ENCODE measurements at regions not wholly inside any gene's neighbourhood (a gene's known extent, or its start where the extent isn't known, plus 50 kb on each side); places are given as distances from the start of the nearest gene placed in this dataset.
"Not testable (repeated sequence)": the region's sequence is repeated elsewhere in the genome, so short reads cannot be mapped to it uniquely, and the experiment has no call there.

- Histone ChIP-seq H3K27me3 (ENCODE audit: low read length) (no peaks in the 10 kb centered on the region), H3K9me3 (ENCODE audit: insufficient read depth, low read length) (no peaks in the 10 kb centered on the region), H4K20me1 (ENCODE audit: low read depth, low read length) (no peaks in the 10 kb centered on the region), H3K4me2 (ENCODE audit: low read depth, low read length, poor library complexity, severe bottlenecking) (no peak overlapping the region), H3F3A (ENCODE audit: insufficient read depth) (no peaks in the 10 kb centered on the region), H3K36me3 (ENCODE audit: low read length) (no peaks in the 10 kb centered on the region), H3K79me2 (ENCODE audit: insufficient read depth, low read length) (no peaks in the 10 kb centered on the region), H3K27ac (ENCODE audit: low read depth, low read length) (no peak overlapping the region), H3K4me3 (ENCODE audit: insufficient read depth, low read length, poor library complexity, severe bottlenecking) (no peak overlapping the region), H3K9ac (ENCODE audit: low read length) (no peak overlapping the region), H2AFZ (ENCODE audit: low read depth, low read length, severe bottlenecking) (no peak overlapping the region), H3K9me2 (replicated peaks; ENCODE audit: insufficient read depth, low read length) (no peaks in the 10 kb centered on the region)
- no peak for TF ChIP-seq EZH2phosphoT487 (conservative IDR thresholded peaks at IDR 0.05; ENCODE audit: low read length)
- TF ChIP-seq CTCF (IDR thresholded peaks at IDR 0.05; ENCODE audit: insufficient read depth, low read length, poor library complexity, severe bottlenecking): no peak
These were observed 148.6 kb upstream of the FUT9 start for GRCh38 chr6:95867205-95867604.

- Histone ChIP-seq H3K9me3 (ENCODE audit: insufficient read depth, low read length) (no peaks in the 10 kb centered on the region), H3K79me2 (ENCODE audit: insufficient read depth, low read length) (no peaks in the 10 kb centered on the region), H3F3A (ENCODE audit: insufficient read depth) (no peaks in the 10 kb centered on the region), H3K4me2 (ENCODE audit: low read depth, low read length, poor library complexity, severe bottlenecking) (no peak overlapping the region), H3K36me3 (ENCODE audit: low read length) (no peaks in the 10 kb centered on the region), H3K27ac (ENCODE audit: low read depth, low read length) (no peak overlapping the region), H4K20me1 (ENCODE audit: low read depth, low read length) (no peaks in the 10 kb centered on the region), H3K4me3 (ENCODE audit: insufficient read depth, low read length, poor library complexity, severe bottlenecking) (no peak overlapping the region), H2AFZ (ENCODE audit: low read depth, low read length, severe bottlenecking) (no peak overlapping the region), H3K9me2 (replicated peaks; ENCODE audit: insufficient read depth, low read length) (no peaks in the 10 kb centered on the region), H3K27me3 (ENCODE audit: low read length) (no peaks in the 10 kb centered on the region), H3K9ac (ENCODE audit: low read length) (no peak overlapping the region)
- TF ChIP-seq CTCF (IDR thresholded peaks at IDR 0.05; ENCODE audit: insufficient read depth, low read length, poor library complexity, severe bottlenecking): no peak
- TF ChIP-seq EZH2phosphoT487 (conservative IDR thresholded peaks at IDR 0.05; ENCODE audit: low read length): no peak
These were observed 138.3 kb upstream of the FUT9 start for GRCh38 chr6:95877480-95877879.

- Histone ChIP-seq H3K36me3 (ENCODE audit: low read length) (no peaks in the 10 kb centered on the region), H3K9ac (ENCODE audit: low read length) (no peak overlapping the region), H3F3A (ENCODE audit: insufficient read depth) (no peaks in the 10 kb centered on the region), H3K9me3 (ENCODE audit: insufficient read depth, low read length) (no peaks in the 10 kb centered on the region), H3K4me2 (ENCODE audit: low read depth, low read length, poor library complexity, severe bottlenecking) (no peak overlapping the region), H3K4me3 (ENCODE audit: insufficient read depth, low read length, poor library complexity, severe bottlenecking) (no peak overlapping the region), H2AFZ (ENCODE audit: low read depth, low read length, severe bottlenecking) (no peak overlapping the region), H3K27ac (ENCODE audit: low read depth, low read length) (no peak overlapping the region), H4K20me1 (ENCODE audit: low read depth, low read length) (no peaks in the 10 kb centered on the region), H3K9me2 (replicated peaks; ENCODE audit: insufficient read depth, low read length) (no peaks in the 10 kb centered on the region), H3K79me2 (ENCODE audit: insufficient read depth, low read length) (no peaks in the 10 kb centered on the region), H3K27me3 (ENCODE audit: low read length) (no peaks in the 10 kb centered on the region)
- TF ChIP-seq EZH2phosphoT487 (conservative IDR thresholded peaks at IDR 0.05; ENCODE audit: low read length) (no peak), CTCF (IDR thresholded peaks at IDR 0.05; ENCODE audit: insufficient read depth, low read length, poor library complexity, severe bottlenecking) (no peak)
These were observed 135.9 kb upstream of the FUT9 start for GRCh38 chr6:95879856-95880255.

- no peaks in the 10 kb centered on the region for H3F3A ChIP-seq (ENCODE audit: insufficient read depth)
- no peaks in the 10 kb centered on the region for H3K9me2 ChIP-seq (replicated peaks; ENCODE audit: insufficient read depth, low read length)
- H2AFZ ChIP-seq (ENCODE audit: low read depth, low read length, severe bottlenecking): no peak overlapping the region
- no peaks in the 10 kb centered on the region for H3K79me2 ChIP-seq (ENCODE audit: insufficient read depth, low read length)
- H3K36me3 ChIP-seq (ENCODE audit: low read length): no peaks in the 10 kb centered on the region
- H3K9me3 ChIP-seq (ENCODE audit: insufficient read depth, low read length): no peaks in the 10 kb centered on the region
- no peak overlapping the region for H3K27ac ChIP-seq (ENCODE audit: low read depth, low read length)
- H4K20me1 ChIP-seq (ENCODE audit: low read depth, low read length): no peaks in the 10 kb centered on the region
- no peak for TF ChIP-seq EZH2phosphoT487 (conservative IDR thresholded peaks at IDR 0.05; ENCODE audit: low read length)
- TF ChIP-seq CTCF (IDR thresholded peaks at IDR 0.05; ENCODE audit: insufficient read depth, low read length, poor library complexity, severe bottlenecking): no peak
- no peaks in the 10 kb centered on the region for H3K27me3 ChIP-seq (ENCODE audit: low read length)
- H3K4me2 ChIP-seq (ENCODE audit: low read depth, low read length, poor library complexity, severe bottlenecking): no peak overlapping the region
- H3K4me3 ChIP-seq (ENCODE audit: insufficient read depth, low read length, poor library complexity, severe bottlenecking): no peak overlapping the region
- no peak overlapping the region for H3K9ac ChIP-seq (ENCODE audit: low read length)
These were observed 133.4 kb upstream of the FUT9 start for GRCh38 chr6:95882371-95882770.

GRCh38 chr6:95888711-95889110, 127.1 kb upstream of the FUT9 start:
- H3K36me3 ChIP-seq (ENCODE audit: low read length); H3K4me3 ChIP-seq (ENCODE audit: insufficient read depth, low read length, poor library complexity, severe bottlenecking); H3K79me2 ChIP-seq (ENCODE audit: insufficient read depth, low read length); H3K9me2 ChIP-seq (replicated peaks; ENCODE audit: insufficient read depth, low read length); H3K9me3 ChIP-seq (ENCODE audit: insufficient read depth, low read length); H4K20me1 ChIP-seq (ENCODE audit: low read depth, low read length); H3K9ac ChIP-seq (ENCODE audit: low read length); H3K27me3 ChIP-seq (ENCODE audit: low read length); H3K27ac ChIP-seq (ENCODE audit: low read depth, low read length); H3K4me2 ChIP-seq (ENCODE audit: low read depth, low read length, poor library complexity, severe bottlenecking); H2AFZ ChIP-seq (ENCODE audit: low read depth, low read length, severe bottlenecking); H3F3A ChIP-seq (ENCODE audit: insufficient read depth): not testable (repeated sequence)

Measured in SU-DHL-6 (cell line).